ENCODE measurements at regions not wholly inside any gene's neighbourhood (a gene's known extent, or its start where the extent isn't known, plus 50 kb on each side); places are given as distances from the start of the nearest gene placed in this dataset.
A peak's percentile ranks its signal among the peaks of the same experiment; 100 is the strongest.
"Not testable (repeated sequence)": the region's sequence is repeated elsewhere in the genome, so short reads cannot be mapped to it uniquely, and the experiment has no call there.

GRCh38 chr15:38748710-38749109 lies 184.1 kb upstream of the RASGRP1 start:
- DNase-seq, result no peak

GRCh38 chr15:38750786-38751185 lies 186.2 kb upstream of the RASGRP1 start:
- no peak for DNase-seq

- DNase-seq, result no peak
Observed at GRCh38 chr15:38755718-38756117, 191.1 kb upstream of the RASGRP1 start.

- DNase-seq, result no peak
Observed at GRCh38 chr15:38756441-38756840, 191.8 kb upstream of the RASGRP1 start.

- DNase-seq, result peak; percentile 95
Observed at GRCh38 chr15:38758043-38758442, 193.4 kb upstream of the RASGRP1 start.

- DNase-seq, result no peak
Observed at GRCh38 chr15:38761681-38762080, 197.1 kb upstream of the RASGRP1 start.

GRCh38 chr15:38768970-38769369 lies 204.4 kb upstream of the RASGRP1 start:
- peak; percentile 54 for DNase-seq

- no peak for DNase-seq
Observed at GRCh38 chr15:38769492-38769891, 204.9 kb upstream of the RASGRP1 start.

GRCh38 chr15:38774076-38774475 lies 209.5 kb upstream of the RASGRP1 start:
- not testable (repeated sequence) for DNase-seq

GRCh38 chr15:38781196-38781595 lies 216.6 kb upstream of the RASGRP1 start:
- DNase-seq, result no peak

GRCh38 chr15:38782156-38782555 lies 217.5 kb upstream of the RASGRP1 start:
- no peak for DNase-seq

- DNase-seq, result no peak
Observed at GRCh38 chr15:38788918-38789317, 224.3 kb upstream of the RASGRP1 start.

- DNase-seq, result no peak
Observed at GRCh38 chr15:38789566-38789965, 225.0 kb upstream of the RASGRP1 start.

GRCh38 chr15:38793206-38793810 lies 228.7 kb upstream of the RASGRP1 start:
- no peak for DNase-seq

GRCh38 chr15:38795471-38796245 lies 231.0 kb upstream of the RASGRP1 start:
- DNase-seq, result peak; percentile 27

- DNase-seq, result no peak
Observed at GRCh38 chr15:38796589-38796988, 232.0 kb upstream of the RASGRP1 start.

- DNase-seq, result not testable (repeated sequence)
Observed at GRCh38 chr15:38797506-38797905, 232.9 kb upstream of the RASGRP1 start.

- not testable (repeated sequence) for DNase-seq
Observed at GRCh38 chr15:38799202-38799601, 234.6 kb upstream of the RASGRP1 start.

- DNase-seq, result peak; percentile 63
Observed at GRCh38 chr15:38809621-38810020, 245.0 kb upstream of the RASGRP1 start.

GRCh38 chr15:38810686-38811085 lies 246.1 kb upstream of the RASGRP1 start:
- no peak for DNase-seq

- not testable (repeated sequence) for DNase-seq
Observed at GRCh38 chr15:38814254-38814653, 249.6 kb upstream of the RASGRP1 start.

GRCh38 chr15:38814891-38815290 lies 250.3 kb upstream of the RASGRP1 start:
- DNase-seq, result no peak

GRCh38 chr15:38817427-38818156 lies 253.0 kb upstream of the RASGRP1 start:
- DNase-seq, result peak; percentile 90
